ENCODE measurements at regions not wholly inside any gene's neighbourhood (a gene's known extent, or its start where the extent isn't known, plus 50 kb on each side); places are given as distances from the start of the nearest gene placed in this dataset.

GRCh38 chr12:116338064-116338846 lies 60.8 kb upstream of the MED13L start:
- DNase-seq (ENCODE audit: low read depth) = no peak
- H3K4me3 ChIP-seq (ENCODE audit: low read depth, low read length) = no peak overlapping the region
- TF ChIP-seq, protein P1, sequence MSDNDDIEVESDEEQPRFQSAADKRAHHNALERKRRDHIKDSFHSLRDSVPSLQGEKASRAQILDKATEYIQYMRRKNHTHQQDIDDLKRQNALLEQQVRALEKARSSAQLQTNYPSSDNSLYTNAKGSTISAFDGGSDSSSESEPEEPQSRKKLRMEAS (IDR thresholded peaks at IDR 0.05; ENCODE audit: low read depth, low read length) = no peak
- TF ChIP-seq POLR2A (IDR thresholded peaks at IDR 0.05; ENCODE audit: extremely low read depth, insufficient read length) (no peak), MYC (IDR thresholded peaks at IDR 0.05; ENCODE audit: low read depth, low read length) (no peak)
- TF ChIP-seq, protein P2, sequence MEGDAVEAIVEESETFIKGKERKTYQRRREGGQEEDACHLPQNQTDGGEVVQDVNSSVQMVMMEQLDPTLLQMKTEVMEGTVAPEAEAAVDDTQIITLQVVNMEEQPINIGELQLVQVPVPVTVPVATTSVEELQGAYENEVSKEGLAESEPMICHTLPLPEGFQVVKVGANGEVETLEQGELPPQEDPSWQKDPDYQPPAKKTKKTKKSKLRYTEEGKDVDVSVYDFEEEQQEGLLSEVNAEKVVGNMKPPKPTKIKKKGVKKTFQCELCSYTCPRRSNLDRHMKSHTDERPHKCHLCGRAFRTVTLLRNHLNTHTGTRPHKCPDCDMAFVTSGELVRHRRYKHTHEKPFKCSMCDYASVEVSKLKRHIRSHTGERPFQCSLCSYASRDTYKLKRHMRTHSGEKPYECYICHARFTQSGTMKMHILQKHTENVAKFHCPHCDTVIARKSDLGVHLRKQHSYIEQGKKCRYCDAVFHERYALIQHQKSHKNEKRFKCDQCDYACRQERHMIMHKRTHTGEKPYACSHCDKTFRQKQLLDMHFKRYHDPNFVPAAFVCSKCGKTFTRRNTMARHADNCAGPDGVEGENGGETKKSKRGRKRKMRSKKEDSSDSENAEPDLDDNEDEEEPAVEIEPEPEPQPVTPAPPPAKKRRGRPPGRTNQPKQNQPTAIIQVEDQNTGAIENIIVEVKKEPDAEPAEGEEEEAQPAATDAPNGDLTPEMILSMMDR (IDR thresholded peaks at IDR 0.05; ENCODE audit: low read depth, low read length) = no peak

- peak; percentile 47 for DNase-seq (ENCODE audit: low read depth)
- TF ChIP-seq POLR2A (IDR thresholded peaks at IDR 0.05; ENCODE audit: extremely low read depth, insufficient read length) = no peak
- TF ChIP-seq, protein P1 (IDR thresholded peaks at IDR 0.05; ENCODE audit: low read depth, low read length) = peak; percentile 27; the same call in 1 of the 2 replicates
- no peak overlapping the region for H3K4me3 ChIP-seq (ENCODE audit: low read depth, low read length)
Observed at GRCh38 chr12:116339062-116339461, 61.6 kb upstream of the MED13L start.

GRCh38 chr12:116339800-116340371 lies 62.4 kb upstream of the MED13L start:
- TF ChIP-seq, protein P2 (IDR thresholded peaks at IDR 0.05; ENCODE audit: low read depth, low read length) = no peak
- TF ChIP-seq POLR2A (IDR thresholded peaks at IDR 0.05; ENCODE audit: extremely low read depth, insufficient read length) (no peak), MYC (IDR thresholded peaks at IDR 0.05; ENCODE audit: low read depth, low read length) (no peak)
- TF ChIP-seq, protein P1 (IDR thresholded peaks at IDR 0.05; ENCODE audit: low read depth, low read length) = no peak
- DNase-seq (ENCODE audit: low read depth) = no peak
- H3K4me3 ChIP-seq (ENCODE audit: low read depth, low read length) = no peak overlapping the region

DNA sequence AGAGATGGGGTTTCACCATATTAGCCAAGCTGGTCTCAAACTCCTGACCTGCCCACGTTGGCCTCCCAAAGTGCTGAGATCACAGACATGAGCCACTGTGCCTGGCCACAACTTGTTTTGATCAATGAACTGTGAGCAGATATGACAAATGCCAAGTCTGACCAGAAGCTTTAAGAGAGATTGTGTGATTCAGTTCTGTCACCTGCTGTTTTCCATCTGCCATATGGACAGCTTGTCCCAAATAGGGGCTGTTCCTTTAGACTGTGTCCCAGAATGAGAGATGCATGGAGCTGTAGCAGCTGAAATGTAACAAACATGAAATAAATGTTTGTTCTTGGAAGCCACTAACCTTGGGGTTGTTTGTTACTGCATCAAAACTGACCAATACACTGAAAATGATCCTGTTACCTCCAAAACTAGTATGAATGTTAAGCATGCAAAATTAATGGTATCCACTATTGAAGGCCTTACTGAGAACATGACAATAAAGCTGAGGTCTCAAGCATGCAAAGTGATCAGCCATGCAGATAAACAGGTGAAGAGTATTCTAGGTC lies 65.9 kb upstream of the MED13L start:
- TF ChIP-seq MYC (IDR thresholded peaks at IDR 0.05; ENCODE audit: low read depth, low read length) (no peak), POLR2A (IDR thresholded peaks at IDR 0.05; ENCODE audit: extremely low read depth, insufficient read length) (no peak)
- TF ChIP-seq, protein P1 (IDR thresholded peaks at IDR 0.05; ENCODE audit: low read depth, low read length) = no peak
- TF ChIP-seq, protein P2 (IDR thresholded peaks at IDR 0.05; ENCODE audit: low read depth, low read length) = no peak
- H3K4me3 ChIP-seq (ENCODE audit: low read depth, low read length) = no peak overlapping the region
- DNase-seq (ENCODE audit: low read depth) = no peak

DNA sequence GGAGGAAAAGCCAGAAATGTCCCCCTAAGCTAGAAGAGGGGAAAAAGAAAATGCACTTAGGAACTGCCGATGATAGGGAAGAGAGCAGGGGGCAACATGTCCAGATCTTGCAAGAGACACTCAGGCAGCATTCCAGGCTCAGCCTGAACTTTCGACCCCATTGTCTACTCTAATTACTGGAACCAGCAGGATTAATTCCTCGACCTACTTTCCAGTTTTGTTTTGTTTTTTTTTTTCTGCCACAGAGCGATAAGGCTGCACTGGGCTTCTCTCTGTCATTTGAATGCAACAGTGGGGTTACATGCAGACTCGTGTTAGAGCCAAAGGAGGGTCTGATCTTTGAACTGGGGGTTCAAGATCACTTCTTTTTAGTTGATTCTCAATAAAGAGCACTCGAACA lies 68.7 kb upstream of the MED13L start:
- TF ChIP-seq MYC (IDR thresholded peaks at IDR 0.05; ENCODE audit: low read depth, low read length) = no peak
- TF ChIP-seq, protein P2 (IDR thresholded peaks at IDR 0.05; ENCODE audit: low read depth, low read length) = no peak
- TF ChIP-seq, protein P1 (IDR thresholded peaks at IDR 0.05; ENCODE audit: low read depth, low read length) = no peak
- TF ChIP-seq POLR2A (IDR thresholded peaks at IDR 0.05; ENCODE audit: extremely low read depth, insufficient read length) = no peak
- no peak for DNase-seq (ENCODE audit: low read depth)
- H3K4me3 ChIP-seq (ENCODE audit: low read depth, low read length) = no peak overlapping the region

DNA sequence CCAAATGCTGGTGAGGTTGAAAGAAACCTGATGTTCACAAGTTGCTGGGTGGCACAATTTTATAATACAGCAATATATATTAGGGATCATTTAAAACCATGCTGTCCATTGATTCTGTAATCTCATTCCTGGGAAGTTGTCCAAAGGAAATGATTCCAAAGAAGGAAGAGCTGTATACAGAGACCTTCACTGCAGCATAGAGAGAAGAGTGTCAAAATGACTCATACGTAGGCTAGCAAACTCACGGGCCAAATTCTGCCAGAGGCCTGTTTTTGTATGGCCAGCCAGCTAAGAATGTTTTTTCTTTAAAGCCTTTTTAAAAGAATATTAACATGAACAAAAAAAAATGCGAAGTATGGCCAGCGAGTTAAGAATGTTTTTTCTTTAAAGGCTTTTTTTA lies 69.2 kb upstream of the MED13L start:
- H3K4me3 ChIP-seq (ENCODE audit: low read depth, low read length) = no peak overlapping the region
- TF ChIP-seq POLR2A (IDR thresholded peaks at IDR 0.05; ENCODE audit: extremely low read depth, insufficient read length) (no peak), MYC (IDR thresholded peaks at IDR 0.05; ENCODE audit: low read depth, low read length) (no peak)
- TF ChIP-seq, protein P2 (IDR thresholded peaks at IDR 0.05; ENCODE audit: low read depth, low read length) = no peak
- TF ChIP-seq, protein P1 (IDR thresholded peaks at IDR 0.05; ENCODE audit: low read depth, low read length) = no peak
- no peak for DNase-seq (ENCODE audit: low read depth)
